OCI-LY1 (cell line): ENCODE measurements at regions not wholly inside any gene's neighbourhood (a gene's known extent, or its start where the extent isn't known, plus 50 kb on each side); places are given as distances from the start of the nearest gene placed in this dataset.

Experiments used
- H2AFZ ChIP-seq: fragments of 200-600 bp; sonication (generic), shearing (Covaris generic); 2 replicates; pipeline ENCODE4 v1.6.0; 2014; ENCODE audit warnings: antibody characterized with exemption, mild to moderate bottlenecking, low read length
- H3F3A ChIP-seq: fragments of 200-600 bp; sonication (generic), shearing (Covaris generic); 2 replicates; pipeline ENCODE4 v1.6.0; 2014; ENCODE audit warnings: mild to moderate bottlenecking, antibody characterized with exemption, low read length, moderate library complexity; ENCODE audit not compliant: insufficient read depth
- H3K27ac ChIP-seq: fragments of 200-600 bp; sonication (generic); 2 replicates; pipeline ENCODE4 v1.5.1; 2014; ENCODE audit warnings: low read length, mixed run types, mild to moderate bottlenecking, low read depth; ENCODE audit not compliant: poor library complexity, severe bottlenecking
- H3K27me3 ChIP-seq: fragments of 200-600 bp; sonication (generic); 2 replicates; pipeline ENCODE4 v1.6.0; 2014; ENCODE audit warnings: antibody characterized with exemption, mild to moderate bottlenecking, low read length, moderate library complexity; ENCODE audit not compliant: insufficient read depth
- H3K36me3 ChIP-seq: fragments of 200-600 bp; sonication (generic); 2 replicates; pipeline ENCODE4 v1.6.1; 2014; ENCODE audit warnings: mild to moderate bottlenecking, antibody characterized with exemption, low read length, moderate library complexity, mixed read lengths; ENCODE audit not compliant: insufficient read depth
- H3K4me1 ChIP-seq: fragments of 200-600 bp; sonication (generic); 2 replicates; pipeline ENCODE4 v1.5.1; 2014; ENCODE audit warnings: mild to moderate bottlenecking, low read length, moderate library complexity; ENCODE audit not compliant: insufficient read depth, severe bottlenecking
- H3K4me2 ChIP-seq: fragments of 200-600 bp; sonication (generic), shearing (Covaris generic); 2 replicates; pipeline ENCODE4 v1.6.1; 2014; ENCODE audit warnings: low read length
- H3K4me3 ChIP-seq: fragments of 200-600 bp; sonication (generic); 2 replicates; pipeline ENCODE4 v1.5.1; 2014; ENCODE audit warnings: low read length, low read depth, mild to moderate bottlenecking, mixed read lengths; ENCODE audit not compliant: poor library complexity, severe bottlenecking
- H3K79me2 ChIP-seq: fragments of 200-600 bp; shearing (Covaris generic); 2 replicates; pipeline ENCODE4 v1.6.1; 2016; ENCODE audit warnings: mixed run types, low read length, mixed read lengths; ENCODE audit not compliant: insufficient read depth
- H3K9ac ChIP-seq: fragments of 200-600 bp; sonication (generic), shearing (Covaris generic); 2 replicates; pipeline ENCODE4 v1.6.1; 2014; ENCODE audit warnings: mild to moderate bottlenecking, low read length, mixed read lengths
- H3K9me2 ChIP-seq: fragments of 200-600 bp; sonication (generic), shearing (Covaris generic); 2 replicates; pipeline ENCODE4 v1.6.1; 2014; ENCODE audit warnings: low read depth, mild to moderate bottlenecking, low read length, mixed read lengths
- H3K9me3 ChIP-seq: fragments of 200-600 bp; shearing (Covaris generic); 2 replicates; pipeline ENCODE4 v1.6.1; 2014; ENCODE audit warnings: low read length, mixed read lengths
- H4K20me1 ChIP-seq: fragments of 200-600 bp; sonication (generic), shearing (Covaris generic); 2 replicates; pipeline ENCODE4 v1.6.0; 2016; ENCODE audit warnings: mild to moderate bottlenecking, low read length; ENCODE audit not compliant: insufficient read depth
- EZH2 ChIP-seq: fragments of 200-600 bp; sonication (generic), shearing (Covaris generic); IDR thresholded peaks from 2 replicates; pipeline ENCODE4 v1.8.0; 2017; ENCODE audit warnings: borderline replicate concordance, mixed run types, mild to moderate bottlenecking, antibody characterized with exemption, low read length, moderate library complexity, mixed read lengths
- TF ChIP-seq, protein P1 (sequence below): fragments of 200-600 bp; sonication (generic), shearing (Covaris generic); IDR thresholded peaks from 2 replicates; pipeline ENCODE4 v1.5.1; 2017; ENCODE audit warnings: mild to moderate bottlenecking, antibody characterized with exemption, low read length, moderate library complexity, mixed read lengths

- Histone ChIP-seq H3K4me2 (no peak overlapping the region), H3K36me3 (no peaks in the 10 kb centered on the region), H3K9me2 (no peaks in the 10 kb centered on the region), H3K4me1 (no peaks in the 10 kb centered on the region), H2AFZ (no peak overlapping the region), H4K20me1 (no peaks in the 10 kb centered on the region), H3K9me3 (no peaks in the 10 kb centered on the region), H3K9ac (no peak overlapping the region), H3F3A (no peaks in the 10 kb centered on the region), H3K4me3 (no peak overlapping the region), H3K79me2 (no peaks in the 10 kb centered on the region), H3K27ac (no peak overlapping the region), H3K27me3 (no peaks in the 10 kb centered on the region)
- no peak for TF ChIP-seq EZH2
- TF ChIP-seq, protein P1, sequence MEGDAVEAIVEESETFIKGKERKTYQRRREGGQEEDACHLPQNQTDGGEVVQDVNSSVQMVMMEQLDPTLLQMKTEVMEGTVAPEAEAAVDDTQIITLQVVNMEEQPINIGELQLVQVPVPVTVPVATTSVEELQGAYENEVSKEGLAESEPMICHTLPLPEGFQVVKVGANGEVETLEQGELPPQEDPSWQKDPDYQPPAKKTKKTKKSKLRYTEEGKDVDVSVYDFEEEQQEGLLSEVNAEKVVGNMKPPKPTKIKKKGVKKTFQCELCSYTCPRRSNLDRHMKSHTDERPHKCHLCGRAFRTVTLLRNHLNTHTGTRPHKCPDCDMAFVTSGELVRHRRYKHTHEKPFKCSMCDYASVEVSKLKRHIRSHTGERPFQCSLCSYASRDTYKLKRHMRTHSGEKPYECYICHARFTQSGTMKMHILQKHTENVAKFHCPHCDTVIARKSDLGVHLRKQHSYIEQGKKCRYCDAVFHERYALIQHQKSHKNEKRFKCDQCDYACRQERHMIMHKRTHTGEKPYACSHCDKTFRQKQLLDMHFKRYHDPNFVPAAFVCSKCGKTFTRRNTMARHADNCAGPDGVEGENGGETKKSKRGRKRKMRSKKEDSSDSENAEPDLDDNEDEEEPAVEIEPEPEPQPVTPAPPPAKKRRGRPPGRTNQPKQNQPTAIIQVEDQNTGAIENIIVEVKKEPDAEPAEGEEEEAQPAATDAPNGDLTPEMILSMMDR = no peak
Measured at GRCh38 chr5:52690236-52690768, 97.4 kb upstream of the ITGA1 start.

DNA sequence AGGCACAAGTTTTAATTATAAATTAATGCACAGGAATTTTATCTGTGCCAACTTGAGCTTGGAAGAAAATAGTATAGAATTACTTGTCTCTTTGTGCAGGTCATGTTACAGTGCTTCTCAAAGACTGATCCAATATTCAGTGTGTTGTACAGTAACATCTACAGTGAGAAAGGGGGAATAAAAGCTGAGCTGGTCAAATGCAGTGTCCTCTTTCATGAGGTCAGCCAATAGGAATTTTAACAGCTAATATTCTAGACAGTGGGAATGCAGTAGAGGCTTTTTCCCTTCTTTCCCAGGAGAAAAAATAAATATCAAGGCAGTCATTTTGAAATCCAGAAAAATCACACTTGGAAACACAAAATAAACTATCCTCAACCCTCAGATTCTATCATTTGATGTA, 95.7 kb upstream of the ITGA1 start:
- Histone ChIP-seq H3K4me1 (no peaks in the 10 kb centered on the region), H3K27me3 (no peaks in the 10 kb centered on the region), H3K4me2 (no peak overlapping the region), H3K4me3 (no peak overlapping the region), H3F3A (no peaks in the 10 kb centered on the region), H4K20me1 (no peaks in the 10 kb centered on the region), H3K9ac (no peak overlapping the region), H3K79me2 (no peaks in the 10 kb centered on the region), H3K27ac (no peak overlapping the region), H3K9me3 (no peaks in the 10 kb centered on the region), H3K9me2 (no peaks in the 10 kb centered on the region), H3K36me3 (no peaks in the 10 kb centered on the region), H2AFZ (no peak overlapping the region)
- TF ChIP-seq, protein P1 = no peak
- no peak for TF ChIP-seq EZH2

DNA sequence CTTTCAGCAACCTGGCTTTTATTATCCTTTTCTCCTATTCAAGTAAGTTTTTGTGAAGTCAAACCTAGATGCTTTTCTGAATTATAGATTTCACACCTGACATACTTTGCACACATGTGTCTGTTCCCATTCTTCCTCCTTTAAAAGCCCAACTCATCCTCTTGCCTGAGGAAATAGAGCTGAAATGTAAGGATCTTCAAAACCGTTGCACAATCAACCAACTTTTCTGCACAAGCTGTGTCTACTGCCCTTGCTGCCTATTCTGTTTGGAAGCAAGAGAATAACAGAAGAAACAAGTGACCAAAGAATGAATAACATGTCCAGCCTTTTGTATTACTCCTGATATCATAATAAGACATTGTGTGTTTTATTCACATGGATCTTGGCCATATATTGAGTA, 95.1 kb upstream of the ITGA1 start:
- H3K79me2 ChIP-seq = no peaks in the 10 kb centered on the region
- H3K9me2 ChIP-seq = no peaks in the 10 kb centered on the region
- TF ChIP-seq, protein P1 = no peak
- no peak for TF ChIP-seq EZH2

More for the DNA sequence above, 95.1 kb upstream of the ITGA1 start:
- no peaks in the 10 kb centered on the region for H4K20me1 ChIP-seq
- H2AFZ ChIP-seq = no peak overlapping the region
- no peaks in the 10 kb centered on the region for H3K4me1 ChIP-seq
- H3K9me3 ChIP-seq = no peaks in the 10 kb centered on the region
- no peak overlapping the region for H3K4me3 ChIP-seq
- no peak overlapping the region for H3K9ac ChIP-seq
- H3K27ac ChIP-seq = no peak overlapping the region
- H3K27me3 ChIP-seq = no peaks in the 10 kb centered on the region
- no peaks in the 10 kb centered on the region for H3K36me3 ChIP-seq
- no peaks in the 10 kb centered on the region for H3F3A ChIP-seq
- no peak overlapping the region for H3K4me2 ChIP-seq
